GM23338 (cell line): ENCODE measurements at regions not wholly inside any gene's neighbourhood (a gene's known extent, or its start where the extent isn't known, plus 50 kb on each side); places are given as distances from the start of the nearest gene placed in this dataset.

Source experiments
- ATAC-seq: fragments of 200-7000 bp; cut with Tn5 transposase; 3 replicates; pipeline ENCODE4 v1.9.1; 2020
- DNase-seq: peaks from one replicate; pipeline ENCODE4 v3.0.0-alpha.2; 2015; ENCODE audit warnings: low spot score
- H2AFZ ChIP-seq: fragments of 200-600 bp; sonication (generic); 2 replicates; pipeline ENCODE4 v1.8.0; 2016; ENCODE audit warnings: antibody characterized with exemption, mild to moderate bottlenecking, moderate library complexity
- H3F3A ChIP-seq: fragments of 200-600 bp; sonication (generic); replicated peaks from 2 replicates; pipeline ENCODE4 v1.8.0; 2017; ENCODE audit warnings: antibody characterized with exemption, mixed run types, low read depth
- H3K27ac ChIP-seq: fragments of 200-600 bp; sonication (generic); 2 replicates; pipeline ENCODE4 v1.6.1; 2016; ENCODE audit warnings: low read depth
- H3K27me3 ChIP-seq: fragments of 200-600 bp; sonication (generic); 2 replicates; pipeline ENCODE4 v1.8.0; 2016; ENCODE audit warnings: mild to moderate bottlenecking, mixed run types, moderate library complexity; ENCODE audit not compliant: insufficient read depth
- H3K36me3 ChIP-seq: fragments of 200-600 bp; sonication (generic); 2 replicates; pipeline ENCODE4 v1.8.0; 2016; ENCODE audit warnings: mild to moderate bottlenecking; ENCODE audit not compliant: insufficient read depth
- H3K4me1 ChIP-seq: fragments of 200-600 bp; sonication (generic); 2 replicates; pipeline ENCODE4 v1.8.0; 2016; ENCODE audit warnings: mild to moderate bottlenecking, moderate library complexity; ENCODE audit not compliant: insufficient read depth
- H3K4me2 ChIP-seq: fragments of 200-600 bp; sonication (generic); 2 replicates; pipeline ENCODE4 v1.7.1; 2017; ENCODE audit warnings: mixed run types
- H3K4me3 ChIP-seq: fragments of 200-600 bp; sonication (generic); 2 replicates; pipeline ENCODE4 v1.6.1; 2016; ENCODE audit warnings: mixed run types
- H3K79me2 ChIP-seq: fragments of 200-600 bp; sonication (generic); replicated peaks from 2 replicates; pipeline ENCODE4 v1.8.0; 2017; ENCODE audit warnings: mild to moderate bottlenecking; ENCODE audit not compliant: insufficient read depth
- H3K9me2 ChIP-seq: fragments of 200-600 bp; sonication (generic); 2 replicates; pipeline ENCODE4 v1.8.0; 2017; ENCODE audit not compliant: insufficient read depth
- H4K20me1 ChIP-seq: fragments of 200-600 bp; sonication (generic); replicated peaks from 2 replicates; pipeline ENCODE4 v1.8.0; 2017; ENCODE audit warnings: mild to moderate bottlenecking; ENCODE audit not compliant: insufficient read depth
- H3K27ac Mint-ChIP-seq: 2 replicates; pipeline ENCODE4 v1.8.0; 2020; ENCODE audit warnings: inconsistent platforms, mild to moderate bottlenecking, moderate library complexity, mixed read lengths
- H3K27me3 Mint-ChIP-seq: 3 replicates; pipeline ENCODE4 v1.8.0; 2022; ENCODE audit warnings: low read depth, mild to moderate bottlenecking, moderate library complexity, mixed read lengths, inconsistent platforms; ENCODE audit not compliant: insufficient read depth, poor library complexity
- H3K36me3 Mint-ChIP-seq: 3 replicates; pipeline ENCODE4 v1.8.0; 2021; ENCODE audit warnings: low read depth, mild to moderate bottlenecking, inconsistent platforms, moderate library complexity, mixed read lengths
- H3K4me1 Mint-ChIP-seq: 3 replicates; pipeline ENCODE4 v1.8.0; 2020; ENCODE audit warnings: mild to moderate bottlenecking, inconsistent platforms, mixed read lengths
- H3K4me3 Mint-ChIP-seq: 3 replicates; pipeline ENCODE4 v1.8.0; 2021; ENCODE audit warnings: moderate library complexity, mild to moderate bottlenecking, inconsistent platforms, mixed read lengths
- H3K9me3 Mint-ChIP-seq: 3 replicates; pipeline ENCODE4 v1.8.0; 2020; ENCODE audit warnings: moderate library complexity, mild to moderate bottlenecking, inconsistent platforms, mixed read lengths
- CREB1 ChIP-seq: fragments of 250-450 bp; sonication (Bioruptor Pico); IDR thresholded peaks from 2 replicates; pipeline ENCODE4 v1.5.0; 2020; ENCODE audit warnings: low read depth, mild to moderate bottlenecking, moderate library complexity
- CTCF ChIP-seq, 2 experiments: fragments of 200-600 bp in 1 of 2; sonication (generic) in 1 of 2; conservative IDR thresholded peaks; 2 replicates each; pipeline versions ENCODE4 v1.5.1 to v1.6.1; 2016 to 2017; ENCODE audit warnings: antibody characterized with exemption in 2 of 2, low read depth in 2 of 2, mild to moderate bottlenecking in 2 of 2, moderate library complexity in 1 of 2
- EZH2 ChIP-seq: fragments of 200-600 bp; sonication (generic); IDR thresholded peaks from one replicate; pipeline ENCODE4 v1.8.0; 2017; ENCODE audit warnings: antibody characterized with exemption, mild to moderate bottlenecking, low read depth; ENCODE audit not compliant: unreplicated experiment
- EZH2phosphoT487 ChIP-seq: fragments of 200-600 bp; sonication (generic); IDR thresholded peaks from one replicate; pipeline ENCODE4 v1.8.1; 2018; ENCODE audit warnings: antibody characterized with exemption; ENCODE audit not compliant: unreplicated experiment
- JUNB ChIP-seq: IDR thresholded peaks from one replicate; pipeline ENCODE4 v1.6.1; 2016; ENCODE audit warnings: antibody characterized with exemption; ENCODE audit not compliant: unreplicated experiment
- NANOG ChIP-seq: IDR thresholded peaks from 2 replicates; pipeline ENCODE4 v1.6.1; 2016; ENCODE audit warnings: antibody characterized with exemption, borderline replicate concordance
- POLR2AphosphoS5 ChIP-seq: IDR thresholded peaks from 2 replicates; pipeline ENCODE4 v1.6.1; 2016; ENCODE audit warnings: antibody characterized with exemption, low read depth
- ZNF114 ChIP-seq: fragments of 250-450 bp; sonication (Bioruptor Pico); IDR thresholded peaks from 2 replicates; pipeline ENCODE4 v1.5.0; 2020; ENCODE audit warnings: mild to moderate bottlenecking, moderate library complexity
- ZNF331 ChIP-seq: fragments of 250-450 bp; sonication (Bioruptor Pico); IDR thresholded peaks from 2 replicates; pipeline ENCODE4 v1.5.0; 2020; ENCODE audit warnings: low read depth, mild to moderate bottlenecking, moderate library complexity
- ZNF462 ChIP-seq: fragments of 250-450 bp; sonication (Bioruptor Pico); IDR thresholded peaks from 2 replicates; pipeline ENCODE4 v1.5.0; 2020; ENCODE audit warnings: mild to moderate bottlenecking, moderate library complexity

- Histone ChIP-seq H3K79me2 (no peaks in the 10 kb centered on the region), H3K36me3 (no peaks in the 10 kb centered on the region), H3K27me3 (no peaks in the 10 kb centered on the region), H3F3A (no peaks in the 10 kb centered on the region), H3K4me2 (no peak overlapping the region), H4K20me1 (no peaks in the 10 kb centered on the region), H2AFZ (no peak overlapping the region), H3K4me3 (no peak overlapping the region), H3K27ac (no peak overlapping the region), H3K4me1 (no peaks in the 10 kb centered on the region), H3K9me2 (no peaks in the 10 kb centered on the region)
- H3K36me3 Mint-ChIP-seq = no peaks in the 10 kb centered on the region
- peaks cover 88% of the 10 kb centered on the region for H3K9me3 Mint-ChIP-seq
- DNase-seq (no peak), ATAC-seq (no peak)
- peaks cover 4% of the 10 kb centered on the region for H3K27me3 Mint-ChIP-seq
- no peak overlapping the region for H3K27ac Mint-ChIP-seq
- H3K4me1 Mint-ChIP-seq = no peaks in the 10 kb centered on the region
- TF ChIP-seq JUNB (no peak), ZNF114 (no peak), NANOG (no peak), CREB1 (CRISPR knock-in tag) (no peak), ZNF462 (no peak), EZH2 (no peak), ZNF331 (CRISPR knock-in tag) (no peak), POLR2AphosphoS5 (no peak), CTCF (conservative IDR thresholded peaks at IDR 0.05; ENCODE audit: low read depth in 2 of 2) (no peak), EZH2phosphoT487 (no peak)
- H3K4me3 Mint-ChIP-seq = no peak overlapping the region
Observed at GRCh38 chr2:5590886-5591285, 101.3 kb upstream of the SOX11 start.
